ENCODE measurements at regions not wholly inside any gene's neighbourhood (a gene's known extent, or its start where the extent isn't known, plus 50 kb on each side); places are given as distances from the start of the nearest gene placed in this dataset.

DNA sequence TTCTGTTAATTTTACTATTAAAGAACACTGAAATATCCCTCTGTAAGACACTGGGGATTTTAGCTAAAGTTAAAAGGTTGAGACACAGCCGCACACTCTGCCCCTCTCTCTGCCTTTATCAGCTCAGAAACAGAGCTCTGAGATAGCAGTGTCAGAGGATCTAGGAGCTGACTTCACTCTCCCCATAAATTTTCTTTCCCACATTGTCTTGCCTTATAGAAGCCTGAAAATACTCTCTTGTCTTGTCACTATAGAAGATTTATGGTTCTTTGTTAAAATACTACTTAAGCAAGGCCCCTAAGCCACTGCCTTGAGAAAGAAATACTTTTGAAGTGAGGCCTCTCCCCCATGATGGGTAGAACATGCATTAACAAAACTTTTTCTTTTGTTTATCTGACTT, 105.7 kb upstream of the C10orf90 start:
- Mint-ChIP-seq H3K27ac (no peak overlapping the region), H3K9me3 (peaks cover 3% of the 10 kb centered on the region), H3K4me1 (no peaks in the 10 kb centered on the region), H3K27me3 (ENCODE audit: insufficient read depth) (no peaks in the 10 kb centered on the region), H3K4me3 (no peak overlapping the region), H3K36me3 (ENCODE audit: low read depth) (no peaks in the 10 kb centered on the region)
- no peak for TF ChIP-seq CTCF (conservative IDR thresholded peaks at IDR 0.05)
- Histone ChIP-seq H3K36me3 (ENCODE audit: control insufficient read depth, insufficient read depth, low read length) (no peaks in the 10 kb centered on the region), H3K27me3 (ENCODE audit: control insufficient read depth, insufficient read depth, low read length, poor library complexity, severe bottlenecking) (no peaks in the 10 kb centered on the region), H3K27ac (ENCODE audit: low read depth, low read length) (no peak overlapping the region), H3K4me3 (ENCODE audit: low read length) (no peak overlapping the region), H3K4me1 (ENCODE audit: control insufficient read depth, insufficient read depth, low read length) (no peaks in the 10 kb centered on the region), H3K9ac (ENCODE audit: extremely low read depth, low read length, poor library complexity, severe bottlenecking) (no peak overlapping the region), H3K9me3 (ENCODE audit: control insufficient read depth, low read length) (peaks cover 2% of the 10 kb centered on the region)
- no peak for DNase-seq
- 91% methylated on average over 1 of the region's 1 CpG; no CpG with 5 or more reads in 1 of the 2 experiments for WGBS, 2 experiments (ENCODE audit: insufficient coverage in 1 of 2, insufficient read length in 1 of 2)

GRCh38 chr10:126777714-126778113, 107.2 kb upstream of the C10orf90 start:
- Histone ChIP-seq H3K27ac (ENCODE audit: low read depth, low read length) (no peak overlapping the region), H3K9ac (ENCODE audit: extremely low read depth, low read length, poor library complexity, severe bottlenecking) (no peak overlapping the region), H3K9me3 (ENCODE audit: control insufficient read depth, low read length) (no peaks in the 10 kb centered on the region), H3K4me3 (ENCODE audit: low read length) (no peak overlapping the region), H3K36me3 (ENCODE audit: control insufficient read depth, insufficient read depth, low read length) (no peaks in the 10 kb centered on the region), H3K4me1 (ENCODE audit: control insufficient read depth, insufficient read depth, low read length) (no peaks in the 10 kb centered on the region), H3K27me3 (ENCODE audit: control insufficient read depth, insufficient read depth, low read length, poor library complexity, severe bottlenecking) (no peaks in the 10 kb centered on the region)
- TF ChIP-seq CTCF (conservative IDR thresholded peaks at IDR 0.05): no peak
- 84% methylated on average over 5 to 10 of the region's 10 CpGs for WGBS, 2 experiments (ENCODE audit: insufficient coverage in 1 of 2, insufficient read length in 1 of 2)
- Mint-ChIP-seq H3K27ac (no peak overlapping the region), H3K4me1 (no peaks in the 10 kb centered on the region), H3K36me3 (ENCODE audit: low read depth) (no peaks in the 10 kb centered on the region), H3K27me3 (ENCODE audit: insufficient read depth) (no peaks in the 10 kb centered on the region), H3K9me3 (no peaks in the 10 kb centered on the region), H3K4me3 (no peak overlapping the region)
- no peak for DNase-seq

DNA sequence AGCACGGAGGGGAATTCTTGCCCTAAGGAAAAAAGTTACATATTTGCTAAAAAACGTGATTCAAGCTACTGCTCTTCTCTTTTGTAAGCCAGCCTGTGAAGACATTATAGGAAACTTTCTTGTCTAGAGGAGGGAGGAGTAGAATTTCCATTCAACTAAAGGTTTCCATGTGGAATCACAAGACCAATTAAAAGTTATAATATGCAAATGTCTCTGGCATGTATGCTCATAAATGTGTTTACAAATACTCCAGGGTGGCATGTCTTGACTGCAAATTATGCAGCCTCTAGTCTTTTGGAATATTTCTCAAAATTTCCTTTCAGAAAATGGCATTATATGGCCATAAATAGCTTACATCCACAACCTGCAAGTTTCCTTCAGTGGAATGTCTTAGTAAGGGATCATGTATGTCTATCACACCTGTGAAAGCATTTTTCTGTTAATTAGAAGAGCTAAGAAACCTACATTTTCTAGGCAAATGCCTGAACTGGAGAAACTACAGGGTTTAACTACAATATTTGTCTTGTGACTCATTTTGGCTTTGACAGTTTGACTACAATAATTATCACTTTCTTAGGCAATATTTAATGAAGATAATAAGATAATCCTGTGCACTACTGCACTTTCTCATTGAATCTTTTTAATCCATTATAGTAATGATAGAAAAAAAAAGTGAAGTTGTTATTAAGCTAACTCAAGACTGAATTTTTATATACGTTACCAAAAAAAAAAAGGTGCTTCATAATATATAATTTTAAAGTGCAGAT, 111.1 kb upstream of the C10orf90 start:
- H3K36me3 Mint-ChIP-seq (ENCODE audit: low read depth): no peaks in the 10 kb centered on the region
- DNase-seq: no peak
- H3K36me3 ChIP-seq (ENCODE audit: control insufficient read depth, insufficient read depth, low read length): no peaks in the 10 kb centered on the region
- TF ChIP-seq CTCF (conservative IDR thresholded peaks at IDR 0.05): no peak
- no peak overlapping the region for H3K4me3 Mint-ChIP-seq
- no peak overlapping the region for H3K4me3 ChIP-seq (ENCODE audit: low read length)
- H3K9me3 Mint-ChIP-seq: peaks cover 3% of the 10 kb centered on the region
- no peak overlapping the region for H3K27ac ChIP-seq (ENCODE audit: low read depth, low read length)
- no peak overlapping the region for H3K27ac Mint-ChIP-seq
- H3K27me3 ChIP-seq (ENCODE audit: control insufficient read depth, insufficient read depth, low read length, poor library complexity, severe bottlenecking): no peaks in the 10 kb centered on the region
- H3K4me1 ChIP-seq (ENCODE audit: control insufficient read depth, insufficient read depth, low read length): no peaks in the 10 kb centered on the region
- 83 to 95% methylated on average over 2 of the region's 3 CpGs for WGBS, 2 experiments (ENCODE audit: insufficient coverage in 1 of 2, insufficient read length in 1 of 2)
- no peaks in the 10 kb centered on the region for H3K9me3 ChIP-seq (ENCODE audit: control insufficient read depth, low read length)
- no peaks in the 10 kb centered on the region for H3K4me1 Mint-ChIP-seq
- no peaks in the 10 kb centered on the region for H3K27me3 Mint-ChIP-seq (ENCODE audit: insufficient read depth)
- no peak overlapping the region for H3K9ac ChIP-seq (ENCODE audit: extremely low read depth, low read length, poor library complexity, severe bottlenecking)

Measured in endodermal cell (in vitro differentiated cells).